ENCODE measurements at regions not wholly inside any gene's neighbourhood (a gene's known extent, or its start where the extent isn't known, plus 50 kb on each side); places are given as distances from the start of the nearest gene placed in this dataset.

DNA sequence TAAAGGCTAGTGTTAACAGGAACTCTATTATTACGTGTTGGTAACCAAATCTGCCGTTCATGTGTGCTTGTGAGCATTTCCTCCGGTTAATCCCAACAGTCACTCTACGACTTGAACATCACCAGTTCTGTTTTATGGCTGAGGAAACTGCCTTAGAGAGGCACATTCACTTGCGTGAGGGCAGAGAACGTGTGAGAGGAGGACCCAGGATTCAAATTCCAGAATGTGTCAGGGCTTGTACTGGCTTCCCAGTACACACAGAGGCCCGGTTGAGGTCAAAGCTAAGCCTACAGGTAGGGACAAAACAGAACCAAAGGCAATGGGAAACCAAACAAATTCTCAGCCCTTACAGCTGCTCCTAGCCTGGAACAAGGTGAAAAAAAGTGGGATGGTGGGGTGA, 66.9 kb upstream of the TENM4 start:
- intact Hi-C loops (cut with micrococcal nuclease) (no loop called here), dilution Hi-C loops (cut with MboI; ENCODE audit: extremely low pct_ligation_motif_present, low sequenced_read_pairs) (no loop called here)
- Histone ChIP-seq H3K79me2 (ENCODE audit: control insufficient read depth, insufficient read depth, low read length) (no peaks in the 10 kb centered on the region), H4K20me1 (replicated peaks; ENCODE audit: control insufficient read depth, extremely low read depth, insufficient read depth, low read length) (no peaks in the 10 kb centered on the region), H3K4me1 (ENCODE audit: control insufficient read depth, extremely low read depth, insufficient read depth, low read length) (no peaks in the 10 kb centered on the region), H3K9me3 (replicated peaks; ENCODE audit: control insufficient read depth, insufficient read depth, low read length) (no peaks in the 10 kb centered on the region), H3K36me3 (ENCODE audit: control insufficient read depth in 2 of 2, extremely low read depth in 1 of 2, insufficient read depth in 2 of 2, low read length in 2 of 2) (no peaks in the 10 kb centered on the region), H3K4me3 (replicated peaks in 1 of 3; ENCODE audit: insufficient read depth in 1 of 3, low read depth in 1 of 3, low read length in 3 of 3) (no peak overlapping the region), H3K4me2 (ENCODE audit: insufficient read depth, low read length) (no peak overlapping the region), H2AFZ (ENCODE audit: low read depth, low read length) (no peak overlapping the region), H3K27me3 (ENCODE audit: control insufficient read depth in 2 of 2, insufficient read depth in 2 of 2, low read length in 2 of 2) (no peaks in the 10 kb centered on the region), H3K9ac (replicated peaks; ENCODE audit: extremely low read depth, insufficient read depth, low read length) (no peak overlapping the region), H3K9me1 (replicated peaks; ENCODE audit: control insufficient read depth, extremely low read depth, insufficient read depth, low read length) (no peaks in the 10 kb centered on the region), H3K27ac (ENCODE audit: insufficient read depth, low read depth, low read length) (no peak overlapping the region)
- ChIA-PET POLR2A (no interaction called here), CTCF (no interaction called here)
- no peak for DNase-seq (ENCODE audit: low read depth, low spot score)
- BruUV-seq (replicated peaks) = no TSS peak
- no peak for FAIRE-seq
- no peak for TF ChIP-seq JUN (IDR thresholded peaks at IDR 0.05; ENCODE audit: borderline replicate concordance, insufficient read depth, insufficient read length, low read depth)
- TF ChIP-seq EZH2 (IDR thresholded peaks at IDR 0.05; ENCODE audit: borderline replicate concordance, low read depth, low read length, severe bottlenecking) = no peak
- TF ChIP-seq, protein P1, sequence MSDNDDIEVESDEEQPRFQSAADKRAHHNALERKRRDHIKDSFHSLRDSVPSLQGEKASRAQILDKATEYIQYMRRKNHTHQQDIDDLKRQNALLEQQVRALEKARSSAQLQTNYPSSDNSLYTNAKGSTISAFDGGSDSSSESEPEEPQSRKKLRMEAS (IDR thresholded peaks at IDR 0.05; ENCODE audit: insufficient read depth, insufficient read length) = no peak
- TF ChIP-seq, protein P2, sequence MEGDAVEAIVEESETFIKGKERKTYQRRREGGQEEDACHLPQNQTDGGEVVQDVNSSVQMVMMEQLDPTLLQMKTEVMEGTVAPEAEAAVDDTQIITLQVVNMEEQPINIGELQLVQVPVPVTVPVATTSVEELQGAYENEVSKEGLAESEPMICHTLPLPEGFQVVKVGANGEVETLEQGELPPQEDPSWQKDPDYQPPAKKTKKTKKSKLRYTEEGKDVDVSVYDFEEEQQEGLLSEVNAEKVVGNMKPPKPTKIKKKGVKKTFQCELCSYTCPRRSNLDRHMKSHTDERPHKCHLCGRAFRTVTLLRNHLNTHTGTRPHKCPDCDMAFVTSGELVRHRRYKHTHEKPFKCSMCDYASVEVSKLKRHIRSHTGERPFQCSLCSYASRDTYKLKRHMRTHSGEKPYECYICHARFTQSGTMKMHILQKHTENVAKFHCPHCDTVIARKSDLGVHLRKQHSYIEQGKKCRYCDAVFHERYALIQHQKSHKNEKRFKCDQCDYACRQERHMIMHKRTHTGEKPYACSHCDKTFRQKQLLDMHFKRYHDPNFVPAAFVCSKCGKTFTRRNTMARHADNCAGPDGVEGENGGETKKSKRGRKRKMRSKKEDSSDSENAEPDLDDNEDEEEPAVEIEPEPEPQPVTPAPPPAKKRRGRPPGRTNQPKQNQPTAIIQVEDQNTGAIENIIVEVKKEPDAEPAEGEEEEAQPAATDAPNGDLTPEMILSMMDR (IDR thresholded peaks at IDR 0.05; ENCODE audit: extremely low read depth in 1 of 2, insufficient read depth in 1 of 2, low read depth in 1 of 2, low read length in 2 of 2) = no peak
- no peak for TF ChIP-seq GATA2 (IDR thresholded peaks at IDR 0.05; ENCODE audit: insufficient read depth, insufficient read length, low read depth, low read length)
- no peak for TF ChIP-seq FOS (IDR thresholded peaks at IDR 0.05; ENCODE audit: borderline replicate concordance, insufficient read depth, low read length)
